GM23248 (cell line): ENCODE measurements at regions not wholly inside any gene's neighbourhood (a gene's known extent, or its start where the extent isn't known, plus 50 kb on each side); places are given as distances from the start of the nearest gene placed in this dataset.

Experiments used
- EZH2 ChIP-seq: fragments of 200-600 bp; sonication (generic); IDR thresholded peaks from 2 replicates; pipeline ENCODE4 v1.6.1; 2018; ENCODE audit warnings: antibody characterized with exemption, mild to moderate bottlenecking; ENCODE audit not compliant: insufficient read depth, poor library complexity, severe bottlenecking
- EZH2phosphoT487 ChIP-seq: fragments of 200-600 bp; sonication (generic); IDR thresholded peaks from 2 replicates; pipeline ENCODE4 v1.6.1; 2018; ENCODE audit warnings: antibody characterized with exemption, moderate library complexity, mild to moderate bottlenecking, low read depth; ENCODE audit not compliant: insufficient read depth

- TF ChIP-seq EZH2: no peak
- TF ChIP-seq EZH2phosphoT487: no peak
These were observed 209.7 kb downstream of the SH3BP4 start for GRCh38 chr2:235161565-235161964.
